Stomach (tissue), 8 donors: ENCODE measurements at regions not wholly inside any gene's neighbourhood (a gene's known extent, or its start where the extent isn't known, plus 50 kb on each side); places are given as distances from the start of the nearest gene placed in this dataset.
"Not testable (repeated sequence)": the region's sequence is repeated elsewhere in the genome, so short reads cannot be mapped to it uniquely, and the experiment has no call there.

ENCODE experiments used
- DNase-seq, 2 donors: peaks; one replicate each; pipeline versions ENCODE4 v3.0.0 to v3.0.0-alpha.2; 2013 to 2019
- H3K27ac ChIP-seq, 5 donors: fragments of 200-600 bp in 4 of 5; sonication (generic) in 4 of 5; one replicate each; pipeline ENCODE4 v1.5.1; 2013 to 2019; ENCODE audit warnings: mild to moderate bottlenecking in 1 of 5, moderate library complexity in 1 of 5
- H3K27me3 ChIP-seq, 3 donors: fragments of 200-600 bp; sonication (generic); one replicate each; pipeline ENCODE4 v1.5.1; 2017 to 2019; ENCODE audit warnings: mixed run types in 1 of 3
- H3K36me3 ChIP-seq, 4 donors: fragments of 200-600 bp; sonication (generic); 1 replicate in 3 of 4; 2 replicates in 1 of 4; pipeline ENCODE4 v1.5.1; 2016 to 2019
- H3K4me1 ChIP-seq, 4 donors: fragments of 200-600 bp; sonication (generic); one replicate each; pipeline ENCODE4 v1.5.1; 2016 to 2019
- H3K4me3 ChIP-seq, 4 donors: fragments of 200-600 bp; sonication (generic) in 3 of 4; one replicate each; pipeline ENCODE4 v1.5.1; 2016 to 2019; ENCODE audit warnings: mild to moderate bottlenecking in 1 of 4
- H3K9me3 ChIP-seq, 4 donors: fragments of 200-600 bp; sonication (generic); one replicate each; pipeline ENCODE4 v1.5.1; 2016 to 2019
- CTCF ChIP-seq, 7 experiments: fragments of 450-650 bp in 4 of 7; fragments of 200-600 bp in 3 of 7; sonication (generic) in 3 of 7; IDR thresholded peaks; one replicate each; pipeline ENCODE4 v1.5.1; 2016 to 2019; ENCODE audit warnings: antibody characterized with exemption in 7 of 7, control low read depth in 2 of 7, mild to moderate bottlenecking in 1 of 7
- EP300 ChIP-seq: sonication (generic); formaldehyde crosslinking; IDR thresholded peaks from one replicate; pipeline ENCODE4 v1.6.1; 2017; ENCODE audit warnings: antibody characterized with exemption
- POLR2A ChIP-seq, 4 donors: fragments of 450-650 bp; IDR thresholded peaks; one replicate each; pipeline ENCODE4 v1.6.1; 2016; ENCODE audit warnings: antibody characterized with exemption in 4 of 4, control low read depth in 2 of 4, mild to moderate bottlenecking in 1 of 4, moderate library complexity in 1 of 4
- POLR2AphosphoS5 ChIP-seq, 3 donors: sonication (generic); formaldehyde crosslinking; IDR thresholded peaks; one replicate each; pipeline ENCODE4 v1.6.1; 2016; ENCODE audit warnings: antibody characterized with exemption in 3 of 3
- WGBS, 5 donors: extraction: QIAGEN DNeasy Blood & Tissue Kit in 3 of 5; methylation state at CpG; one replicate each; pipeline versions ENCODE4 v1.1.5 to v1.1.7; 2013 to 2018; 5-methylcytosine and 5-hydroxymethylcytosine counted together
- intact Hi-C: fragments of 100-400 bp; cut with DNase I; formaldehyde crosslinking; loops from one replicate; pipeline ENCODE4 v1.15.1; 2023; ENCODE audit warnings: low total_unique reads
- donor health status: healthy with polysubstance abuse.
- donor health status: Bipolar disorder and iron deficiency.
- donor health status: healthy.

GRCh38 chr6:97347111-97347510 lies 64.1 kb upstream of the MMS22L start:
- H3K27me3 ChIP-seq, result no peaks in the 10 kb centered on the region
- no peaks in the 10 kb centered on the region for H3K36me3 ChIP-seq
- intact Hi-C loops, result no loop called here
- DNase-seq, result no peak
- no peak overlapping the region for H3K4me3 ChIP-seq
- TF ChIP-seq POLR2A (IDR thresholded peaks at IDR 0.05) (no peak), CTCF (IDR thresholded peaks at IDR 0.05) (no peak), POLR2AphosphoS5 (IDR thresholded peaks at IDR 0.05) (no peak), EP300 (no peak)
- H3K9me3 ChIP-seq, result no peaks in the 10 kb centered on the region
- no peaks in the 10 kb centered on the region for H3K4me1 ChIP-seq
- no peak overlapping the region for H3K27ac ChIP-seq

- WGBS, 5 donors, result 60 to 69% (median 65%) methylated on average over 2 of the region's 2 CpGs
- Histone ChIP-seq H3K36me3 (no peaks in the 10 kb centered on the region), H3K9me3 (no peaks in the 10 kb centered on the region), H3K4me1 (no peaks in the 10 kb centered on the region), H3K4me3 (no peak overlapping the region), H3K27me3 (no peaks in the 10 kb centered on the region), H3K27ac (no peak overlapping the region)
- no peak for TF ChIP-seq EP300
- no peak for TF ChIP-seq POLR2AphosphoS5 (IDR thresholded peaks at IDR 0.05)
- TF ChIP-seq CTCF (IDR thresholded peaks at IDR 0.05), result no peak
- TF ChIP-seq POLR2A (IDR thresholded peaks at IDR 0.05), result no peak
- no peak for DNase-seq
- intact Hi-C loops, result no loop called here
Measured at GRCh38 chr6:97361286-97361685, 78.3 kb upstream of the MMS22L start.

DNA sequence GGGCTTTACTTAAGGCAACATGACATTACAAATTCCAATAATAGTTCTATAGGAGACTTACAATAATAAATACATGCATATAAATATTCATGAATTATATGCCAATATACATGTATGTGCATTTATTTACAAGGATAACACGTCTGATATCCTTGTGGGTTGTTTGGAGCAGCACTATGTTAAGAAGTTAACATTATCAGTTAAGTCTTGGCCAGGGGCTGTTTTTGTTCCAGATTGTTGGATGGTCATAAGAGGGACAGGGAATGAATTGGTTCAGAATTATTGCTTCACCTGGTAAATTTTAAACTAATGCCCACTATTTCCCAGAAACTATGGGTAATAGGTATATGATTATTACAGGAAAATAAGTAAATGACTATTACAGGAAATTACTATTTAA lies 81.3 kb upstream of the MMS22L start:
- intact Hi-C loops, result no loop called here
- Histone ChIP-seq H3K27ac (no peak overlapping the region), H3K36me3 (no peaks in the 10 kb centered on the region), H3K27me3 (no peaks in the 10 kb centered on the region), H3K4me1 (no peaks in the 10 kb centered on the region), H3K4me3 (no peak overlapping the region), H3K9me3 (no peaks in the 10 kb centered on the region)
- WGBS, 5 donors, result 50 to 67% (median 59%) methylated on average over 1 of the region's 1 CpG
- no peak for TF ChIP-seq CTCF (IDR thresholded peaks at IDR 0.05)
- no peak for TF ChIP-seq EP300
- no peak for TF ChIP-seq POLR2AphosphoS5 (IDR thresholded peaks at IDR 0.05)
- TF ChIP-seq POLR2A (IDR thresholded peaks at IDR 0.05), result no peak
- no peak for DNase-seq

DNA sequence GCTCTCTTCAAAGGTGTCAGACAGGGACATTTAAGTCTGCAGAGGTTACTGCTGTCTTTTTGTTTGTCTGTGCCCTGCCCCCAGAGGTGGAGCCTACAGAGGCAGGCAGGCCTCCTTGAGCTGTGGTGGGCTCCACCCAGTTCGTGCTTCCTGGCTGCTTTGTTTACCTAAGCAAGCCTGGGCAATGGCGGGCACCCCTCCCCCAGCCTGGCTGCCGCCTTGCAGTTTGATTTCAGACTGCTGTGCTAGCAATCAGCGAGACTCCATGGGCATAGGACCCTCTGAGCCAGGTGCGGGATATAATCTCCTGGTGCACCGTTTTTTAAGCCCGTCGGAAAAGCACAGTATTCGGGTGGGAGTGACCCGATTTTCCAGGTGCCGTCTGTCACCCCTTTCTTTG lies 99.1 kb upstream of the MMS22L start:
- H3K27ac ChIP-seq, H3K36me3 ChIP-seq, H3K4me3 ChIP-seq, H3K27me3 ChIP-seq, DNase-seq, intact Hi-C loops, H3K4me1 ChIP-seq, H3K9me3 ChIP-seq: not testable (repeated sequence)
- WGBS, 5 donors, result 79 to 83% (median 82%) methylated on average over 6 to 11 of the region's 11 CpGs; no CpG with 5 or more reads in 1 of the 5 donors

- no peak for DNase-seq
- no peak overlapping the region for H3K4me3 ChIP-seq
- no peak for TF ChIP-seq POLR2AphosphoS5 (IDR thresholded peaks at IDR 0.05)
- H3K36me3 ChIP-seq, result no peaks in the 10 kb centered on the region
- intact Hi-C loops, result no loop called here
- no peaks in the 10 kb centered on the region for H3K4me1 ChIP-seq
- peaks cover 0 to 4% (median 0%) of the 10 kb centered on the region in 3 donors for H3K27me3 ChIP-seq
- no peak overlapping the region for H3K27ac ChIP-seq
- H3K9me3 ChIP-seq, result no peaks in the 10 kb centered on the region
Measured at GRCh38 chr6:97392735-97393134, 109.7 kb upstream of the MMS22L start.
